GM12891 (cell line): ENCODE measurements at regions not wholly inside any gene's neighbourhood (a gene's known extent, or its start where the extent isn't known, plus 50 kb on each side); places are given as distances from the start of the nearest gene placed in this dataset.

Experiments
- PAX5 ChIP-seq: IDR thresholded peaks from 2 replicates; pipeline ENCODE4 v1.6.1; 2011; ENCODE audit warnings: low read length, moderate library complexity, mild to moderate bottlenecking; ENCODE audit not compliant: insufficient read depth, severe bottlenecking
- POLR2A ChIP-seq: IDR thresholded peaks from 2 replicates; pipeline ENCODE4 v1.6.1; 2011; ENCODE audit warnings: low read depth, low read length, control low read depth
- POLR2AphosphoS5 ChIP-seq: IDR thresholded peaks from 2 replicates; pipeline ENCODE4 v1.6.1; 2011; ENCODE audit warnings: low read depth, low read length, control low read depth
- TAF1 ChIP-seq: IDR thresholded peaks from 2 replicates; pipeline ENCODE4 v1.6.1; 2011; ENCODE audit warnings: low read depth, low read length, control low read depth

DNA sequence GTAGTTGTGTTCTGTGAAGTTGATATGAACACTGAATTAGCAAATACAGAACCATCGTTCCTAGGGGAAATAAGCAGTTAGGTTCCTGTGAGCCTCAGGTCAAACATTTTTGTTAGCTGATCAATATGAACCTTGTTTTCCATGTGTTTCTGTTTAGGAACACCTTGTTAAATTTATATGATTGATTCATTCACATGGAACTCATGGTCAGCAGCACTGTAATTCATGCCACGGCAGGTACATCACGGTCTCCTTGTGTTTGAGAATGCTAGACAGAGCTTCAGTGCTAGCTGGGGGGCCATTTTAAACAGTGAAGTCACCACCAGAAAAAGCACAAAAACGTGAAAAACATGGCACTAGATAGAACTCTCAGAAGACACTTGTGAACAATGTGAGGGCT, 62.2 kb downstream of the MYCN start:
- TF ChIP-seq POLR2AphosphoS5 (no peak), POLR2A (no peak), TAF1 (no peak), PAX5 (no peak)
